HEK293T (cell line): ENCODE measurements at regions not wholly inside any gene's neighbourhood (a gene's known extent, or its start where the extent isn't known, plus 50 kb on each side); places are given as distances from the start of the nearest gene placed in this dataset.

Source experiments
- CTCF ChIA-PET: fragments of 350-600 bp; formaldehyde crosslinking; extraction: SDS; loops from one replicate; lab custom pipeline; 2021; ENCODE audit warnings: antibody characterized with exemption, inconsistent platforms; lab: Yijun Ruan, JAX
- POLR2A ChIA-PET: fragments of 350-600 bp; formaldehyde crosslinking; extraction: SDS; loops from one replicate; lab custom pipeline; 2020; ENCODE audit warnings: antibody characterized with exemption, inconsistent platforms; lab: Yijun Ruan, JAX
- DNase-seq: peaks from one replicate; pipeline ENCODE4 v3.0.0; 2012; ENCODE audit warnings: mixed read lengths; ENCODE audit errors: extremely low spot score
- ARNT ChIP-seq: fragments of 450-650 bp; IDR thresholded peaks from 2 replicates; pipeline ENCODE4 v1.6.1; 2017; ENCODE audit warnings: mild to moderate bottlenecking
- BHLHE40 ChIP-seq: fragments of 450-650 bp; IDR thresholded peaks from 2 replicates; pipeline ENCODE4 v1.6.1; 2016; ENCODE audit warnings: mild to moderate bottlenecking, moderate library complexity, borderline replicate concordance
- CTBP1 ChIP-seq: fragments of 450-650 bp; IDR thresholded peaks from 2 replicates; pipeline ENCODE4 v1.6.1; 2016; ENCODE audit warnings: borderline replicate concordance
- ELF4 ChIP-seq: fragments of 450-650 bp; IDR thresholded peaks from 2 replicates; pipeline ENCODE4 v1.6.1; 2017; ENCODE audit warnings: antibody characterized with exemption
- FOXA1 ChIP-seq: fragments of 450-650 bp; IDR thresholded peaks from 2 replicates; pipeline ENCODE4 v1.6.1; 2016; ENCODE audit warnings: mild to moderate bottlenecking
- FOXK2 ChIP-seq: fragments of 450-650 bp; IDR thresholded peaks from 2 replicates; pipeline ENCODE4 v1.6.1; 2016; ENCODE audit warnings: mild to moderate bottlenecking
- FOXM1 ChIP-seq: fragments of 450-650 bp; IDR thresholded peaks from 2 replicates; pipeline ENCODE4 v1.6.1; 2017; ENCODE audit warnings: mild to moderate bottlenecking, borderline replicate concordance
- HDGF ChIP-seq: fragments of 450-650 bp; IDR thresholded peaks from 2 replicates; pipeline ENCODE4 v1.6.1; 2017; ENCODE audit warnings: antibody characterized with exemption, borderline replicate concordance
- L3MBTL2 ChIP-seq: fragments of 450-650 bp; conservative IDR thresholded peaks from 2 replicates; pipeline ENCODE4 v1.6.1; 2016; ENCODE audit warnings: mild to moderate bottlenecking
- LEF1 ChIP-seq: fragments of 450-650 bp; IDR thresholded peaks from 2 replicates; pipeline ENCODE4 v1.6.1; 2017; ENCODE audit warnings: mild to moderate bottlenecking, borderline replicate concordance
- NFRKB ChIP-seq: fragments of 450-650 bp; IDR thresholded peaks from 2 replicates; pipeline ENCODE4 v1.6.1; 2016; ENCODE audit warnings: mild to moderate bottlenecking, moderate library complexity
- SP1 ChIP-seq: fragments of 450-650 bp; IDR thresholded peaks from 2 replicates; pipeline ENCODE4 v1.6.1; 2017
- SUZ12 ChIP-seq: fragments of 450-650 bp; IDR thresholded peaks from 2 replicates; pipeline ENCODE4 v1.6.1; 2016; ENCODE audit warnings: mild to moderate bottlenecking
- TARDBP ChIP-seq: fragments of 450-650 bp; IDR thresholded peaks from 2 replicates; pipeline ENCODE4 v1.6.1; 2016
- ZNF384 ChIP-seq: fragments of 450-650 bp; IDR thresholded peaks from 2 replicates; pipeline ENCODE4 v1.6.1; 2016
- TF ChIP-seq, protein P1 (sequence below): fragments of 450-650 bp; IDR thresholded peaks from 2 replicates; pipeline ENCODE4 v1.6.1; 2016

DNA sequence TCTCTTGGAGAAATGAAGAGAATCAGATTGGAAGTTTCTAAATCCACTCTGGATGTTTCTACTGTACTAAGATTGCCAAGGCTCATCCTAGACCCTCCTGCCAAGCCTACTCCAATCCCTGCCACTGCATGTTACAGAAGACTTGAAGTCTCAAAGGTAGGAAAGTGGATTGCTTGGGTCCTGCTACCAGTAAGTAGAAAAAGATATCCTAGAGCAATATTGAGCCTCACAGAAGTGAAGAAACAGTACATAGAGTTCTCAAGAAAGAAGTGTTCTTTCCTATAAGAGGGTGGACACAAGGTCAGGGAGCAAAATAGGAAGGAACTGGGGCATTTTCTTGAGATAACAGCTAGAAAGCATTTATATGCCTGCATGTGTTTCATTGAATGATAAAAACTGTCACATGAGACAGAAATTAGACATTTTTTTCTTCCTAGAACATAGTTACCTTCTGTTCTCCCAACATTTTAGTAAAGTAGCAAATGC is 232.9 kb downstream of the RBM43 start:
- POLR2A ChIA-PET: no interaction called here
- TF ChIP-seq TARDBP (no peak), ARNT (no peak), NFRKB (no peak), LEF1 (no peak), ELF4 (no peak), FOXM1 (no peak), HDGF (no peak), FOXK2 (no peak), SUZ12 (no peak), L3MBTL2 (no peak), FOXA1 (no peak), ZNF384 (no peak), SP1 (no peak), BHLHE40 (no peak), CTBP1 (no peak)
- TF ChIP-seq, protein P1, sequence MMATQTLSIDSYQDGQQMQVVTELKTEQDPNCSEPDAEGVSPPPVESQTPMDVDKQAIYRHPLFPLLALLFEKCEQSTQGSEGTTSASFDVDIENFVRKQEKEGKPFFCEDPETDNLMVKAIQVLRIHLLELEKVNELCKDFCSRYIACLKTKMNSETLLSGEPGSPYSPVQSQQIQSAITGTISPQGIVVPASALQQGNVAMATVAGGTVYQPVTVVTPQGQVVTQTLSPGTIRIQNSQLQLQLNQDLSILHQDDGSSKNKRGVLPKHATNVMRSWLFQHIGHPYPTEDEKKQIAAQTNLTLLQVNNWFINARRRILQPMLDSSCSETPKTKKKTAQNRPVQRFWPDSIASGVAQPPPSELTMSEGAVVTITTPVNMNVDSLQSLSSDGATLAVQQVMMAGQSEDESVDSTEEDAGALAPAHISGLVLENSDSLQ: no peak
- DNase-seq: no peak
- CTCF ChIA-PET: no interaction called here

DNA sequence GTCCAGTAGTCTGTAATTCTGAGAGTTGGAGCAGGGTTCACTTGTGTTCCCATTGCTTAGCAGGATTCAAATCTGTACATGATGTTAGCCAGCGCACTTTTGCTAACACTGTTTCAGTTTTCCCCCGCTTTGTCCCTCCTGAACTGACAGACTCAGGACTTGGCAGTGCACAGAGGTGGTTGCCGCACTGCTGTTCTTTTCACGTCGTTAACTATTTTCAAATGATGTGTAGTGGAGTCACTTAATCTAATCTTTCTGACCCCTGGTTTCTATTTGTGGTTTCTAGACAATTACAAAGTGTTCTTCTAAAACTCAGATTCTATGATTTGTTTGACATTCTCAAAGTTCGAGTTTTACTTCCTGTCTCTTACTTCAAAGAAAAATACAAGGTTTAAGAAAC is 234.5 kb downstream of the RBM43 start:
- ChIA-PET CTCF (no interaction called here), POLR2A (no interaction called here)
- TF ChIP-seq ELF4 (no peak), ZNF384 (no peak), LEF1 (no peak)
- no peak for DNase-seq

DNA sequence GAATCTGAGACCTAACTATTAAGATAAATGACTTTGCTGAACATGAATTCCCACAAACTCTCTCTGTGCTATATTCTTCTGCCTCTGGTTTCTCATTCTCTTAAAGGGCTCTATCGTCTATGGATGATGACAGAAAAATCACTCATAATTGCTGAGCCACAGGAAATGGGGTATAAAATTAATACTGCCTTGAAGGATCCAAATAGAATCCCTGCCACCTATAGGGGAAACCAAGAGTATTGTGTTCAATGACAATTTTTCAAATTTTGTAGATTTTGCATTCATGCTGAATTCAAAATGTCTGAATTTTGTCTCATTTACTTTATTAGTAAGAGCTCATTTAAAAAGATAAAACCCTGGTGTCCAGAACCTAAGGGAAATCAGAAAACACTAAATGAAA is 235.8 kb downstream of the RBM43 start:
- TF ChIP-seq SUZ12 (no peak), LEF1 (no peak), BHLHE40 (no peak), FOXM1 (no peak), SP1 (no peak), TARDBP (no peak), FOXK2 (no peak), HDGF (no peak), ELF4 (no peak), NFRKB (no peak), CTBP1 (no peak)
- no peak for DNase-seq
- ChIA-PET POLR2A (no interaction called here), CTCF (no interaction called here)

DNA sequence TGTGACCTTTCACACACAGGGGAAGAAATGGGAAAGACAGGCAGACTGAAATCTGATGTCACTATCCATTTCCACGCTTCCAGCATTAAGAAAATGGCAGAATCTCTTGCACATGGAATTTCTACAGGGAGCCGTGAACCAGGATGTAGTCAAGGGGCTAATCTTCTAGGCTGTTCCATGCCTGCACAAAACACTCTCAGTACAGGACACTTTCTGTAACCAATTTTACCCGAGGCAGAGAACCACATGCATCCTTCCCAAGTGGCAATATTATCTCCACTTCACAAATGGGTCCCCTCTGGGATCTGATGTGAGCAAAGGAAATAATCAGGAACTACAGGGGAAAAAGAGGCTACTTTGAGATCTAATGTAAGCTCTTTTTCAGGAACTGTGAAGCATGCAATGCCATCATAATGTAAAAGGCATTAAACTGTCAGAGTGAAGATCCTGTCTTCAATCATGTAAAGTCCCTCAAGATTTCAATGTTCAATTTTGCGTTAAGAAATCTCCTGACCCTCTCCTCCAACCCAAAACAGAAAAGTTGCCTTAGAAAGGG is 236.9 kb downstream of the RBM43 start:
- ChIA-PET CTCF (no interaction called here), POLR2A (no interaction called here)
- DNase-seq: no peak
- TF ChIP-seq BHLHE40 (no peak), L3MBTL2 (no peak), CTBP1 (no peak), FOXK2 (no peak), LEF1 (no peak), NFRKB (no peak), ZNF384 (no peak), FOXM1 (no peak), ARNT (no peak), FOXA1 (no peak), ELF4 (no peak), TARDBP (no peak), HDGF (no peak), SP1 (no peak), SUZ12 (no peak)
- TF ChIP-seq, protein P1: no peak

DNA sequence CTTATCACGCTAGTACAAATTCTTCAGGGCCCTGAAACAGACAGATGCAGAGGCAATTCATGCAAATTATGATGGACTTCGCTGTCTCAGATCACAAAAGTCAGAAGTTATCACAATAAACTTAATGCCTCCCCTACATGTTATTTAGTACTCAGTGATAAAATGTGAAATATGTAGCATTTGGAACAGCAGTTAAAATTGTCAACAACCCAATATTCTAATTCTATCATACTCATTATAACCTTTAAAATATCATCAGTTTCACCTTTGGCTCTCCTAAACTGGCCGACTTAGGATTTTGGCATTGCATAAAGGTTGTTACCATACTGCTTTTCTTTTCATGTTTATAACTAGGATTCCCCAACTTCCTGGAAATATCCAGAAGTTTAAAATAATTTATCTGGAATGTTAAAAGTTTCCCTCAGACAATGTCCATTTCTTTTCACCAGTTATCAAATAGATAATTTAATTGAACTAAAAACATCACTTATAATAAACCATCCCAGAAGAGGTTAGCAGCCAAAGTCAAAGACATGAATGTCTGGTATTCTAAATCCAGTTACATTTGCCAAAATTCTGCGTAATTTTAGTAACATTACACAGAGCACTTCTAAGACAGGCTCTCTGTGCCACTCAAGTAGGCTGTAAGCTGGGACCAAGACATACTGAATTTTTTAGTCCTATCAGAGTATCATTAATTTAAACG is 239.8 kb downstream of the RBM43 start:
- ChIA-PET CTCF (no interaction called here), POLR2A (no interaction called here)
- TF ChIP-seq LEF1: no peak
- TF ChIP-seq CTBP1: no peak
- TF ChIP-seq ZNF384: no peak
- no peak for TF ChIP-seq ARNT
- no peak for TF ChIP-seq SP1
- no peak for TF ChIP-seq NFRKB
- TF ChIP-seq ELF4: no peak
- TF ChIP-seq BHLHE40: no peak
- TF ChIP-seq SUZ12: no peak
- TF ChIP-seq FOXA1: no peak
- no peak for TF ChIP-seq HDGF
- TF ChIP-seq L3MBTL2: no peak
- TF ChIP-seq FOXK2: no peak
- no peak for TF ChIP-seq FOXM1
- no peak for TF ChIP-seq TARDBP
- TF ChIP-seq, protein P1: no peak
- no peak for DNase-seq

DNA sequence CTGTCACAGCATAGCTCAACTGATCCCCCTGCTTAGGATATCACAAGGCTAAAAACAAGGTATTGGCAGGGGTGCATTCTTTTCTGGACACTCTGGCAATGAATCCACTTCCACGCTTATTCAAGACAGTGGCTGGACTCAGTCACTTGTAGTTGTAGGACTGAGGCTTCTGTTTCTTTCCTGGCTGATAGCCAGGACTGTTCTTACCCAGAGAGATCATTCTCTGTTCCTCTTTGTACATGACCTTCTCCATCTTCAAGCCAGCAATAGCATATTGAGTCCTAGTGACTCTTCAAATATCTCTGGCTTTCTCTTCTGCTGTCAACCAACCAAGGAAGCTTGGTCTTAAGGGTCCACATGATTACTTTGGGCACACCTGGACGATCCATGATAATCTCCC is 241.3 kb downstream of the RBM43 start:
- ChIA-PET CTCF (no interaction called here), POLR2A (no interaction called here)
- no peak for TF ChIP-seq BHLHE40
- TF ChIP-seq ELF4: no peak
- no peak for TF ChIP-seq ZNF384
- TF ChIP-seq CTBP1: no peak
- no peak for TF ChIP-seq ARNT
- no peak for TF ChIP-seq LEF1
- TF ChIP-seq, protein P1: no peak
- no peak for TF ChIP-seq SP1
- no peak for TF ChIP-seq FOXM1
- no peak for TF ChIP-seq NFRKB
- TF ChIP-seq TARDBP: no peak
- no peak for TF ChIP-seq SUZ12
- TF ChIP-seq FOXA1: no peak
- TF ChIP-seq FOXK2: no peak
- TF ChIP-seq HDGF: no peak
- TF ChIP-seq L3MBTL2: no peak
- no peak for DNase-seq
